Endothelial cell of umbilical vein (primary cell): ENCODE measurements at regions not wholly inside any gene's neighbourhood (a gene's known extent, or its start where the extent isn't known, plus 50 kb on each side); places are given as distances from the start of the nearest gene placed in this dataset.

Source experiments
- BruUV-seq: library from RNA; stranded (reverse); fragments of 400-500 nt; replicated peaks from 2 replicates; lab custom pipeline; 2021; lab: Mats Ljungman, UMichigan
- CTCF ChIA-PET: fragments of 300-600, 350-600 bp; sonication (Branson Sonifier 250); formaldehyde crosslinking; loops from one replicate; lab custom pipeline; 2021; ENCODE audit warnings: antibody characterized with exemption, inconsistent platforms; lab: Charles Lee
- POLR2A ChIA-PET: fragments of 300-600, 350-600 bp; sonication (Branson Sonifier 250); formaldehyde crosslinking; loops from one replicate; lab custom pipeline; 2021; ENCODE audit warnings: antibody characterized with exemption, inconsistent platforms; lab: Charles Lee
- DNase-seq: peaks from one replicate; pipeline ENCODE4 v3.0.0-alpha.2; 2011; ENCODE audit warnings: low read depth, low spot score
- FAIRE-seq: peaks from 2 replicates; lab custom pipeline; 2011; peaks lifted over from hg19 to GRCh38; lab: Jason Lieb, UNC
- H2AFZ ChIP-seq: 2 replicates; pipeline ENCODE4 v1.6.0; 2012; ENCODE audit warnings: low read depth, low read length, control low read depth, inconsistent platforms
- H3K27ac ChIP-seq: 2 replicates; pipeline ENCODE4 v1.5.1; 2011; ENCODE audit warnings: low read depth, mild to moderate bottlenecking, control low read depth, low read length, moderate library complexity; ENCODE audit not compliant: insufficient read depth
- H3K27me3 ChIP-seq, 2 experiments: 2 replicates each; pipeline versions ENCODE4 v1.6.0 to v1.6.1; 2011; ENCODE audit warnings: low read length in 2 of 2, mixed read lengths in 1 of 2; ENCODE audit not compliant: control insufficient read depth in 2 of 2, insufficient read depth in 2 of 2
- H3K36me3 ChIP-seq, 2 experiments: 2 replicates in 1 of 2; 3 replicates in 1 of 2; pipeline ENCODE4 v1.5.1; 2011; ENCODE audit warnings: low read length in 2 of 2, mild to moderate bottlenecking in 1 of 2, moderate library complexity in 1 of 2; ENCODE audit not compliant: control insufficient read depth in 2 of 2, insufficient read depth in 2 of 2; ENCODE audit errors: extremely low read depth in 1 of 2
- H3K4me1 ChIP-seq: 3 replicates; pipeline ENCODE4 v1.5.1; 2011; ENCODE audit warnings: mild to moderate bottlenecking, low read length; ENCODE audit not compliant: control insufficient read depth, insufficient read depth; ENCODE audit errors: extremely low read depth
- H3K4me2 ChIP-seq: 2 replicates; pipeline ENCODE4 v1.6.1; 2011; ENCODE audit warnings: low read length, control low read depth, mixed read lengths; ENCODE audit not compliant: insufficient read depth
- H3K4me3 ChIP-seq, 3 experiments: fragments of 200-600 bp in 1 of 3; sonication (generic), shearing (Covaris generic) in 1 of 3; replicated peaks in 1 of 3; 2 replicates each; pipeline ENCODE4 v1.5.1; 2011 to 2016; ENCODE audit warnings: control low read depth in 3 of 3, low read length in 3 of 3, mild to moderate bottlenecking in 2 of 3, inconsistent platforms in 1 of 3, low read depth in 1 of 3, moderate library complexity in 1 of 3; ENCODE audit not compliant: insufficient read depth in 1 of 3
- H3K79me2 ChIP-seq: 2 replicates; pipeline ENCODE4 v1.6.0; 2012; ENCODE audit warnings: low read length, inconsistent platforms; ENCODE audit not compliant: control insufficient read depth, insufficient read depth
- H3K9ac ChIP-seq: replicated peaks from 2 replicates; pipeline ENCODE3; 2011; ENCODE audit warnings: low read length, control low read depth; ENCODE audit not compliant: insufficient read depth; ENCODE audit errors: extremely low read depth
- H3K9me1 ChIP-seq: replicated peaks from 3 replicates; pipeline ENCODE4 v1.6.0; 2011; ENCODE audit warnings: mild to moderate bottlenecking, low read length; ENCODE audit not compliant: control insufficient read depth, insufficient read depth; ENCODE audit errors: extremely low read depth
- H3K9me3 ChIP-seq: replicated peaks from 2 replicates; pipeline ENCODE4 v1.5.1; 2012; ENCODE audit warnings: low read length, inconsistent platforms; ENCODE audit not compliant: control insufficient read depth, insufficient read depth
- H4K20me1 ChIP-seq: replicated peaks from 2 replicates; pipeline ENCODE3; 2011; ENCODE audit warnings: mild to moderate bottlenecking, low read length; ENCODE audit not compliant: control insufficient read depth, insufficient read depth; ENCODE audit errors: extremely low read depth
- CTCF ChIP-seq, 2 donors: IDR thresholded peaks; 1 replicate in 1 of 2; 2 replicates in 1 of 2; pipeline ENCODE4 v1.5.1; 2011; ENCODE audit warnings: low read length in 2 of 2, mild to moderate bottlenecking in 2 of 2, moderate library complexity in 2 of 2, control low read depth in 1 of 2, inconsistent platforms in 1 of 2, low read depth in 1 of 2; ENCODE audit not compliant: insufficient read depth in 1 of 2; ENCODE audit errors: extremely low read depth in 1 of 2
- EZH2 ChIP-seq: IDR thresholded peaks from 2 replicates; pipeline ENCODE4 v1.6.1; 2012; ENCODE audit warnings: borderline replicate concordance, low read depth, mild to moderate bottlenecking, moderate library complexity, low read length, inconsistent platforms; ENCODE audit not compliant: severe bottlenecking
- FOS ChIP-seq: IDR thresholded peaks from 2 replicates; pipeline ENCODE4 v1.6.1; 2011; ENCODE audit warnings: mild to moderate bottlenecking, low read length, moderate library complexity, borderline replicate concordance; ENCODE audit not compliant: insufficient read depth
- GATA2 ChIP-seq: IDR thresholded peaks from 2 replicates; pipeline ENCODE4 v1.7.0; 2011; ENCODE audit warnings: low read depth, mild to moderate bottlenecking, moderate library complexity, mixed read lengths, low read length; ENCODE audit not compliant: insufficient read length, insufficient read depth
- JUN ChIP-seq: IDR thresholded peaks from 2 replicates; pipeline ENCODE4 v1.6.1; 2011; ENCODE audit warnings: borderline replicate concordance, low read depth; ENCODE audit not compliant: insufficient read length, insufficient read depth
- MAX ChIP-seq: IDR thresholded peaks from 2 replicates; pipeline ENCODE4 v1.6.1; 2011; ENCODE audit not compliant: insufficient read depth, insufficient read length
- MYC ChIP-seq: IDR thresholded peaks from one replicate; pipeline ENCODE4 v1.6.1; 2011; ENCODE audit warnings: mild to moderate bottlenecking, low read depth, low read length
- POLR2A ChIP-seq: IDR thresholded peaks from 2 replicates; pipeline ENCODE4 v1.6.1; 2012; ENCODE audit warnings: low read depth, mild to moderate bottlenecking, control low read depth, low read length
- POLR2AphosphoS5 ChIP-seq: IDR thresholded peaks from 2 replicates; pipeline ENCODE4 v1.6.1; 2012; ENCODE audit warnings: low read depth, mild to moderate bottlenecking, control low read depth, low read length, moderate library complexity; ENCODE audit not compliant: insufficient read depth
- dilution Hi-C: fragments of 300-500 bp; cut with MboI; formaldehyde crosslinking; loops from one replicate; pipeline ENCODE4 v1.15.0; 2019; ENCODE audit warnings: low sequenced_read_pairs; ENCODE audit not compliant: extremely low pct_ligation_motif_present
- intact Hi-C: fragments of 100-400 bp; cut with micrococcal nuclease; formaldehyde crosslinking; loops from one replicate; pipeline ENCODE4 v1.10.0; 2022

- no peaks in the 10 kb centered on the region for H3K9me3 ChIP-seq
- H3K9me1 ChIP-seq = no peaks in the 10 kb centered on the region
- H3K4me3 ChIP-seq = no peak overlapping the region
- TF ChIP-seq JUN (no peak), MAX (no peak), GATA2 (no peak), FOS (no peak), CTCF (IDR thresholded peaks at IDR 0.05; ENCODE audit: extremely low read depth in 1 of 2, insufficient read depth in 1 of 2, low read depth in 1 of 2, low read length in 2 of 2) (no peak), MYC (no peak)
- BruUV-seq = no TSS peak
- no peaks in the 10 kb centered on the region for H3K79me2 ChIP-seq
- H4K20me1 ChIP-seq = no peaks in the 10 kb centered on the region
- ChIA-PET CTCF (no interaction called here), POLR2A (no interaction called here)
- no peaks in the 10 kb centered on the region for H3K27me3 ChIP-seq
- dilution Hi-C loops (no loop called here), intact Hi-C loops (no loop called here)
- FAIRE-seq (no peak), DNase-seq (no peak)
- no peak overlapping the region for H2AFZ ChIP-seq
- H3K36me3 ChIP-seq = no peaks in the 10 kb centered on the region
- no peaks in the 10 kb centered on the region for H3K4me1 ChIP-seq
- H3K27ac ChIP-seq = no peak overlapping the region
- H3K4me2 ChIP-seq = no peak overlapping the region
- no peak overlapping the region for H3K9ac ChIP-seq
Observed at GRCh38 chr7:124412531-124412930, 353.1 kb downstream of the GPR37 start.

GRCh38 chr7:124411796-124412195, 353.8 kb downstream of the GPR37 start:
- CTCF ChIA-PET = no interaction called here
- Histone ChIP-seq H3K27me3 (no peaks in the 10 kb centered on the region), H3K4me2 (no peak overlapping the region), H3K4me1 (no peaks in the 10 kb centered on the region), H3K36me3 (no peaks in the 10 kb centered on the region), H3K9me1 (no peaks in the 10 kb centered on the region), H3K4me3 (no peak overlapping the region), H2AFZ (no peak overlapping the region), H3K79me2 (no peaks in the 10 kb centered on the region), H3K9me3 (no peaks in the 10 kb centered on the region), H4K20me1 (no peaks in the 10 kb centered on the region), H3K27ac (no peak overlapping the region), H3K9ac (no peak overlapping the region)
- dilution Hi-C loops = no loop called here
- intact Hi-C loops = no loop called here
- POLR2A ChIA-PET = no interaction called here
- TF ChIP-seq MYC = no peak
- TF ChIP-seq MAX = no peak
- no peak for TF ChIP-seq FOS
- no peak for TF ChIP-seq JUN
- TF ChIP-seq POLR2A = no peak
- TF ChIP-seq POLR2AphosphoS5 = no peak
- TF ChIP-seq CTCF (IDR thresholded peaks at IDR 0.05; ENCODE audit: extremely low read depth in 1 of 2, insufficient read depth in 1 of 2, low read depth in 1 of 2, low read length in 2 of 2) = no peak
- no peak for TF ChIP-seq GATA2
- TF ChIP-seq EZH2 = no peak
- no peak for FAIRE-seq
- BruUV-seq = no TSS peak
- DNase-seq = no peak
